Cardiac fibroblast (primary cell): ENCODE measurements at regions not wholly inside any gene's neighbourhood (a gene's known extent, or its start where the extent isn't known, plus 50 kb on each side); places are given as distances from the start of the nearest gene placed in this dataset.

Source experiments
- DNase-seq, 2 donors: peaks; one replicate each; pipeline versions ENCODE4 v3.0.0 to v3.0.0-alpha.2; 2010; ENCODE audit warnings: low read depth in 2 of 2
- H3K4me3 ChIP-seq, 2 donors: replicated peaks in 1 of 2; 1 replicate in 1 of 2; 2 replicates in 1 of 2; pipeline ENCODE4 v1.5.1; 2011; ENCODE audit warnings: low read depth in 2 of 2, low read length in 2 of 2, mild to moderate bottlenecking in 2 of 2, moderate library complexity in 1 of 2
- TF ChIP-seq, protein P1 (sequence below): IDR thresholded peaks from one replicate; pipeline ENCODE4 v1.5.1; 2011; ENCODE audit warnings: low read depth, mild to moderate bottlenecking, low read length, inconsistent platforms

GRCh38 chr5:92484484-92484883 is 1096.5 kb downstream of the NR2F1-AS1 start:
- TF ChIP-seq, protein P1, sequence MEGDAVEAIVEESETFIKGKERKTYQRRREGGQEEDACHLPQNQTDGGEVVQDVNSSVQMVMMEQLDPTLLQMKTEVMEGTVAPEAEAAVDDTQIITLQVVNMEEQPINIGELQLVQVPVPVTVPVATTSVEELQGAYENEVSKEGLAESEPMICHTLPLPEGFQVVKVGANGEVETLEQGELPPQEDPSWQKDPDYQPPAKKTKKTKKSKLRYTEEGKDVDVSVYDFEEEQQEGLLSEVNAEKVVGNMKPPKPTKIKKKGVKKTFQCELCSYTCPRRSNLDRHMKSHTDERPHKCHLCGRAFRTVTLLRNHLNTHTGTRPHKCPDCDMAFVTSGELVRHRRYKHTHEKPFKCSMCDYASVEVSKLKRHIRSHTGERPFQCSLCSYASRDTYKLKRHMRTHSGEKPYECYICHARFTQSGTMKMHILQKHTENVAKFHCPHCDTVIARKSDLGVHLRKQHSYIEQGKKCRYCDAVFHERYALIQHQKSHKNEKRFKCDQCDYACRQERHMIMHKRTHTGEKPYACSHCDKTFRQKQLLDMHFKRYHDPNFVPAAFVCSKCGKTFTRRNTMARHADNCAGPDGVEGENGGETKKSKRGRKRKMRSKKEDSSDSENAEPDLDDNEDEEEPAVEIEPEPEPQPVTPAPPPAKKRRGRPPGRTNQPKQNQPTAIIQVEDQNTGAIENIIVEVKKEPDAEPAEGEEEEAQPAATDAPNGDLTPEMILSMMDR, result no peak
- no peak for DNase-seq
- no peak overlapping the region for H3K4me3 ChIP-seq

- H3K4me3 ChIP-seq, result no peak overlapping the region
- TF ChIP-seq, protein P1, result no peak
- no peak for DNase-seq
These were observed 1090.0 kb upstream of the ARRDC3 start for GRCh38 chr5:92472981-92473566.

GRCh38 chr5:92471861-92472260 is 1088.7 kb upstream of the ARRDC3 start:
- DNase-seq, result no peak
- TF ChIP-seq, protein P1, result no peak
- no peak overlapping the region for H3K4me3 ChIP-seq

GRCh38 chr5:92470770-92471169 is 1087.7 kb upstream of the ARRDC3 start:
- TF ChIP-seq, protein P1, result peak; percentile 3
- no peak overlapping the region for H3K4me3 ChIP-seq

DNA sequence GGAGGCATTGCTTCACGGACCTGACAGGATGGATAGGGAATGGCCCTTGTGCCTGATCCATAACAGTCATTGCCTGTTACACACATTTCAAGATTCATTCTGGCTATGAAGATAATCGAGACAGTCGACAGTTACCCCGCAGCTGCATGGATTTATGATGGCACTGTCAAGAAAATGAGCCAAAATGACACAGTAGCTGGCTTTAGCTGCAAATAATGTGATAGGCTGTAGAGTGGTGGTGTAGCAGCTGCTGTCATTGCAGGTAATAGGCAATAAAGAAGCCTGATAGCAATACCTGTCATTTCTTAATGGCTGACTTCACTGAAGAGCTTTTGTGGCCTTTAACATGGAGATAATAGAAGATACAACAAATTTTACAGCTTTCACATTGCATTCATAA is 1085.2 kb upstream of the ARRDC3 start:
- no peak for DNase-seq
- no peak overlapping the region for H3K4me3 ChIP-seq
- TF ChIP-seq, protein P1, result no peak

More at GRCh38 chr5:92470770-92471169, 1087.7 kb upstream of the ARRDC3 start:
- DNase-seq, result no peak

- no peak for DNase-seq
- H3K4me3 ChIP-seq, result no peak overlapping the region
- TF ChIP-seq, protein P1, result no peak
These were observed 1084.6 kb upstream of the ARRDC3 start for GRCh38 chr5:92467695-92468094.

DNA sequence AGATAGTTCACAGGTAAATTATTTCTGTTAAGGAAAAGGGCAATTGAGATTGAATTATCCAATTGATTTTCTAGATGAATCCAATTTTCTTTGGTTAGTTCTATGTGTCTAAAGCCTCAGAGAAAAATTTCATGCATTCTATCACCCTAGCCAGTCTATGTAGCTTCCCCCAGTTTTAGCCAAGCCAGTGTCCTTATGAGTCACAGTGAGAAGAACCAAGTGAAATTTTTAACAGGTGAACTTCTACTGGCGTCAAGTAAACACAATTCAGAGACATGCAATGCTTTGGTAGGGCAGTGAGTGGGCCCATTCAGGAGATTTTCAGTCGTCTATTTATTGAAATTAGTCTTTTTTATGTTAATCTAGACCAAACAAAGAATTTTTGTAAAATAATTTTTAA is 1077.4 kb upstream of the ARRDC3 start:
- H3K4me3 ChIP-seq, result no peak overlapping the region
- TF ChIP-seq, protein P1, result no peak
- DNase-seq, result no peak
